ENCODE measurements at regions not wholly inside any gene's neighbourhood (a gene's known extent, or its start where the extent isn't known, plus 50 kb on each side); places are given as distances from the start of the nearest gene placed in this dataset.

DNA sequence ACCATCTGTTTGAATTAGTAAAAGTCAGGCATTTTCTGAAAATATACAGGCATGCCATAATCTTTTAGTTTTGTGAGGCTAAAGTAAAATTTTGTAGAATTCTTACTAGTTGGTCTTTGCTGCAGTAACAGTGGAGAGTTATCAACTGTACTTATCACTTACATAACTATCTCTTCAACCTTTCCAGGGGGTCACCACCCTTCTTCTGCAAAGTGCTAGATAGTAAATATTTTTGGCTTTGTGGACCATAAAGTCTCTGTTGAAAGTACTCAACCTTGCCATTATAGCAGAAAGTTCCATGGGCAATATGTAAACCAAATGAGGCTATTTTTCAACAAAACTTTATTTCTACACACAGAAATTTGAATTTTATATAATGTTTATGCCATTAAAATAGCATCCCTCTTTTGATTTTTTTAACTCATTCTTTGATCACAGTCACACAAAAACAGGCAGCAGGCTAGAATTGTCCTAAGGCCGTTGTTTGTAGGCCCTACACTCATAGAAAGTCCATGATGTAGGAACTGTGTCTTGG lies 59.5 kb upstream of the KLF6 start:
- POLR2A ChIA-PET, result no interaction called here
- Histone ChIP-seq H3K9me3 (replicated peaks; ENCODE audit: control insufficient read depth, insufficient read depth, low read length) (no peaks in the 10 kb centered on the region), H3K27me3 (ENCODE audit: control insufficient read depth in 2 of 2, insufficient read depth in 2 of 2, low read length in 2 of 2) (no peaks in the 10 kb centered on the region), H3K4me2 (ENCODE audit: insufficient read depth, low read length) (no peak overlapping the region), H3K9me1 (replicated peaks; ENCODE audit: control insufficient read depth, extremely low read depth, insufficient read depth, low read length) (no peaks in the 10 kb centered on the region), H3K4me3 (replicated peaks in 1 of 3; ENCODE audit: insufficient read depth in 1 of 3, low read depth in 1 of 3, low read length in 3 of 3) (no peak overlapping the region), H3K4me1 (ENCODE audit: control insufficient read depth, extremely low read depth, insufficient read depth, low read length) (no peaks in the 10 kb centered on the region), H3K27ac (ENCODE audit: insufficient read depth, low read depth, low read length) (no peak overlapping the region), H3K9ac (replicated peaks; ENCODE audit: extremely low read depth, insufficient read depth, low read length) (no peak overlapping the region), H3K79me2 (ENCODE audit: control insufficient read depth, insufficient read depth, low read length) (no peaks in the 10 kb centered on the region), H4K20me1 (replicated peaks; ENCODE audit: control insufficient read depth, extremely low read depth, insufficient read depth, low read length) (no peaks in the 10 kb centered on the region), H2AFZ (ENCODE audit: low read depth, low read length) (no peak overlapping the region), H3K36me3 (ENCODE audit: control insufficient read depth in 2 of 2, extremely low read depth in 1 of 2, insufficient read depth in 2 of 2, low read length in 2 of 2) (no peaks in the 10 kb centered on the region)
- TF ChIP-seq, protein P1, sequence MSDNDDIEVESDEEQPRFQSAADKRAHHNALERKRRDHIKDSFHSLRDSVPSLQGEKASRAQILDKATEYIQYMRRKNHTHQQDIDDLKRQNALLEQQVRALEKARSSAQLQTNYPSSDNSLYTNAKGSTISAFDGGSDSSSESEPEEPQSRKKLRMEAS (IDR thresholded peaks at IDR 0.05; ENCODE audit: insufficient read depth, insufficient read length), result no peak
- TF ChIP-seq GATA2 (IDR thresholded peaks at IDR 0.05; ENCODE audit: insufficient read depth, insufficient read length, low read depth, low read length), result no peak
- TF ChIP-seq POLR2AphosphoS5 (IDR thresholded peaks at IDR 0.05; ENCODE audit: insufficient read depth, low read depth, low read length), result no peak
- no peak for TF ChIP-seq EZH2 (IDR thresholded peaks at IDR 0.05; ENCODE audit: borderline replicate concordance, low read depth, low read length, severe bottlenecking)
- TF ChIP-seq JUN (IDR thresholded peaks at IDR 0.05; ENCODE audit: borderline replicate concordance, insufficient read depth, insufficient read length, low read depth), result no peak
- TF ChIP-seq MYC (IDR thresholded peaks at IDR 0.05; ENCODE audit: low read depth, low read length), result no peak
- TF ChIP-seq FOS (IDR thresholded peaks at IDR 0.05; ENCODE audit: borderline replicate concordance, insufficient read depth, low read length), result no peak
- no peak for TF ChIP-seq POLR2A (IDR thresholded peaks at IDR 0.05; ENCODE audit: low read depth, low read length)
- CTCF ChIA-PET, result interaction anchor here (1.7 kb wide), 1 partner anchor 8 kb away, joined by 5 read pairs; no protein-coding TSS in a partner anchor
- FAIRE-seq, result no peak
- intact Hi-C loops (cut with micrococcal nuclease), result no loop called here
- BruUV-seq (replicated peaks), result no TSS peak
- DNase-seq (ENCODE audit: low read depth, low spot score), result no peak
- dilution Hi-C loops (cut with MboI; ENCODE audit: extremely low pct_ligation_motif_present, low sequenced_read_pairs), result no loop called here
